Activated CD4-positive, CD25-positive, alpha-beta regulatory T cell treated with anti-CD3 and anti-CD28 coated beads, Interleukin-2, amount 50 U/mL, for 72 hours (primary cell): ENCODE measurements at regions not wholly inside any gene's neighbourhood (a gene's known extent, or its start where the extent isn't known, plus 50 kb on each side); places are given as distances from the start of the nearest gene placed in this dataset.
"Not testable (repeated sequence)": the region's sequence is repeated elsewhere in the genome, so short reads cannot be mapped to it uniquely, and the experiment has no call there.

Source experiments
- DNase-seq: peaks from one replicate; pipeline ENCODE4 v3.0.0; 2021

DNA sequence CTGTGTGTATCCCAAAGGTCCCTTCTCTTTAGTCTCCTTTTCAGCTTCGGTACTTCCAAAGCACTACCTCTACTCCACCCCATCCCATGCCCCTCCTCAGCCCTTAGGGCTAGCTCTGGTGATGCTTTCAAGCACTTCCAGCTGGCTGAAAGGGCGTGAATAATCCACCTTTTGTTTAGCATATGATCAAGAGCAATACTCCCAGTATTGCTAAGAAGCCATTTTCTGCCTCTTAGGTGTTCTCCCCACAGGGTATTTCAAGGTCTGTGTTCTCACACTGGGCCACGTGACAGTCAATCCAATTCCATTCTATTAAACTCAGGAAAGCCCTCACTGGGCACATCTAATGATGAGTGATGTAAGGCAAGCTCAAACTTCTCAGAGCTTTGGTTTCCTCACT lies 298.5 kb upstream of the PROX1 start:
- no peak for DNase-seq

DNA sequence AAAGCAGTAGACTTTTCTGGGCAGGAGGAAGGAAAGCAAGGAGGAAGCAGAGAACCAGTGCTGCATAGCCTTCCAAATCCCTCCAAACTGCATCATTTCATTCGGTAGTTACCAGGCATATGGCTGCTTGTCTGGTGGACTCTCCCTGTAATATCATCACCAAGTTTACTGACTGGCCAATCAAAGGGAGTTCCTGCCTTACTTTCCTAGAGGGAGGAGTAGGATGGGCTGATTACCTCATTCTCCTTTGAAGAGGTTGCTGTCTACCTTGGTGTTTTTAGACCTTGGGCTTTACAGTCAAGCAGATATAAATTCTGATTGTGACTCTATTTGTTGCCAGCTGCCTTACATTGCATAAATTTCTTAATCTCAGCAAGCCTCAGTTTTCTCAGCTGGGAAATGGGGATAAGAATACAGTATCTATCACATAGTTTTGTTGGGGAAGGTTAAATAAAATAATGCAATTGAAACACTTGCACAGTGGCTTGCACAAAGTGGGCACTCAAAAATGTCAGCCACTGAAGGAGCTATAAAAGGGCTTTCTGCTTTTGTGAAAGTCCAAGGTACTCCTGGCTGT lies 297.3 kb upstream of the PROX1 start:
- no peak for DNase-seq

DNA sequence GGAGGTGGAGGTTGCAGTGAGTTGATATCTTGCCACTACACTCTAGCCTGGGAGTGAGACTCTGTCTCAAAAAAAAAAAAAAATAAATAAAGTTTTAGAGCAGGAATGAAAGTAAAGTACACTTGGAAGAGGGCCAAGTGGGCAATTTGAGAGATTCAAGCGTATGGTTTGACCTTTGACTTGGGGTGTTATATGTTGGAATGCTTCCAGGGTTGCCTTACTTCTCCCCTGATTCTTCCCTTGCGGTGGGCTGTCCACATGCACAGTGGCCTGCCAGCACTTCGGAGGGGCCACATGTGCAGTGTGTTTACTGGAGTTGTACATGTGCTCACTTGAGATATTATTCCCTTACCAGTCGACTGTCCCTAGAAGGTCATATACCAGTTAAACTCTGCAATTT lies 295.5 kb upstream of the PROX1 start:
- no peak for DNase-seq

DNA sequence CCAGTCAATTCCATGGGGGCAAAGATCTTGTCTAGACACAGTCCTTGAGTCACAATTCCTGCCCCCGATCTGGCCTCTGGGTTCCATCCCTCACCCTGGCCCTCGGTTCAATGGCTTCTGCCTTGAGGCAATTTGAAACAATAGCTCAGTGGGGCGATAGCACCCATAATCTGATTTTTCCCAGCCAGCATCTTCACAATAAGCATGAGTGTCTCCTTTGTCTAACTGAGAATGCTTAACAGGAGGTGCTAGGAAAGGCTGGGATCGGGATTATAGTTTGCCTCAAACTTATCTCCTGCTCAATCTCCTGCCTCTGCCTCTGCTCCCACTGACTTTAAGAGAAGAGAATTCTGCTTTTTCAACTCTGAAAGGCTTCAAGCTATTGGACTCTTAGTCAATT lies 293.9 kb upstream of the PROX1 start:
- DNase-seq: no peak

DNA sequence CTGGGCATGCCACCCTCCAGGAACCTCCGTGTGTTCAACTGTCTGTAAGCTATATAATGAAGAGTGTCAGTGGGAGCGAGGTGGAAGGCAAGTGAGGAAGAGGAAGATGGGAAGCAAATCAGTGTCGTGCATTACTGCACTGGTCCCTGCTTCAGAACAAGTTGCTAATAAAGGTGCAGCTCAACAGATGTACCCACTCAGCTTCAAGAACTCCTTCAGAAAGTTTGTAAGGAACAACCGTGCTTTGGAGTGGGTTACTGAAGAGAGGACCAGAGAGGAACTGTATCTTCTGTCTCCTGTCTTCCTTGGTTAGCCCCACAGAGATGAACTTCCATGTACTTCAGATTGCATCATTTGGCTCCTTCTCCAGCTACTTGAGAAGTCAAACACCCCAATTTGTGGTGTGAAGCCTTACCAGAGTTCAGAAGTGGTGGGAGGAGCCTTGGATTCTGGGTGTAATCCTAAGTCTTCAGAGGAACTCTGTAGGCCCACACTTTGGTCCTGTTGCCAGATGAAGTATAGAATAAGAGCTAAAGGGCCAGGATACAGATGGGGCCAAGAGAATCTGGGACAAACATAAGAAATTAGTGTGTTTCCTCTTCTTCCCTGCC lies 290.5 kb upstream of the PROX1 start:
- DNase-seq: no peak

DNA sequence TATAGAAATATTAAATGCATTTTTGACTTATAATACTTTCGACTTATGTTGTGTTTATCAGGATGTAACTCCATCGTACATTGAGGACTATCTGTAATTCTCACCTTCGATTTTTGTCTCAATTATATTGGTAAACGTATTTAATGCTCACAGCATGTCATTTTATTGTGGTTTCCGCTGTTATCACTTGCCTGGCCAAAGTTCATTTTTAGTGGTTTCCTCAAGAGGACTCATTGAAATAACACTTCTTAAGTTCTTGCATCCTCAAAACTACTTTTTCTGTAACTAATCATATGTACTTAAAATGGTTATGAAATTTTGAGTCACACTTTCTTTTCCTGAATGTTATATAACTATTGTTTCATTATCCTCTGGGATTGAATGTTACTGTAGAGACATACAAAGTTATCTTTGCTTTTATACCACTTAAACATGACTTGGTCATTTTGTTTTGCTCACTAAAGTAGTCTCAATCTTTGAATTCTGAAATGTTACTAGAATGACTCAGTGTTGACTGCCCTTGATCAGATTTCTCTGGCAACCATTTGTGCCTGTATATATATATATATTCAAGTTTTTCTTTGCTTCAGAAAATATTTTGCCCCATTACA lies 289.6 kb upstream of the PROX1 start:
- no peak for DNase-seq

DNA sequence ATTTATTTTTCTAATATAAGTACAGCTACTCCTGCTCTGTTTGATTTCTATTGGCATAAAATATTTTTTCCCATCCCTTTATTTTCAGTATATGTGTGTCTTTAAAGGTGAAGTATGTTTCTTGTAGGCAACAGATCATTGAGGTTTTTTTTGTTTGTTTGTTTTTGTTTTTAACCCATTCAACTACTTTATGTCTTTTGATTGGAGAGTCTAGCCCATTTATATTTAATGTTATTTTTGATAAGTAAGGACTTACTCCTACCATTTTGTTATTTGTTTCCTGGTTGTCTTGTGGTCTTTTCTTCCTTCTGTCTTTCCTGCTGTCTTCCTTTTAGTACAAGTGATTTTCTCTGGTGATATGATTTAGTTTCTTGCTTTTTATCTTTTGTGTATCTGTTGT lies 285.1 kb upstream of the PROX1 start:
- DNase-seq: no peak

DNA sequence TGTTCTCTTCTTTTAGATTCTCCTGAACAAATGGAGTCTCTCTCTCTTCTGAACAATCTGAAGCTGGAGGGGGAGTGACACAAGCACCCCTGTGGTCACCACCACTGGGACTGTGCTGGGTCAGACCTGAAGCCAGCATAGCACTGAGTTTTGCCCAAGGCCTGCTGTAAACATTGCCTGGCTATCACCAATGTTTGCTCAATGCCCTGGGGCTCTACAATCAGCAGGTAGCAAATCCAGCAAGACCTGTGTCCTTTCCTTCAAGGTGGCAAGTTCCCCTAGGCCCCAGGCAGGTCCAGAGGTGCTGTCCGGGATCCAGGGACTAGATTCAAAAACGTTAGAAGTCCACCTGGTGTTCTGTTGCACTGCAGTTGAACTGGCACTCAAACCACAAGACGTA lies 282.8 kb upstream of the PROX1 start:
- DNase-seq: no peak

DNA sequence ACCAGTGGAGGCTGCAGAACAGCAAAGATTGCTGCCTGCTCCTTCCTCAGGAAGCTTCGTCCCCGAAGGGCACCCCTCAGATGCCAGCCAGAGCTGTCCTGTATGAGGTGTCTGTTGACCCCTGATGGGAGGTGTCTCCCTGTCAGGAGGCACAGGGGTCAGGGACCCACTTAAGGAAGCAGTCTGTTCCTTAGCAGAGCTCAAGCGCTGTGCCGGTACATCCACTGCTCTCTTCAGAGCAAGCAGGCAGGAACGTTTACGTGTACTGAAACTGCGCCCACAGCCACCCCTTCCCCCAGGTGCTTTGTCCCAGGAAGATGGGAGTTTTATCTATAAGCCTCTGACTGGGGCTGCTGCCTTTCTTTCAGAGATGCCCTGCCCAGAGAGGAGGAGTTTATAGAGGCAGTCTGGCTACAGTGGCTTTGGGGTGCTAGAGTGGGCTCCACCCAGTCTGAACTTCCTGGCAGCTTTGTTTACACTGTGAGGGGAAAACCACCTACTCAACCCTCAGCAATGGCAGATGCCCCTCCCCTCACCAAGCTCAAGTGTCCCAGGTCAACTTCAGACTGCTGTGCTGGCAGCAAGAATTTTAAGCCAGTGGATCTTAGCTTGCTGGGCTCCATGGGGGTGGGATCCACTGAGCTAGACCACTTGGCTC lies 275.8 kb upstream of the PROX1 start:
- not testable (repeated sequence) for DNase-seq

DNA sequence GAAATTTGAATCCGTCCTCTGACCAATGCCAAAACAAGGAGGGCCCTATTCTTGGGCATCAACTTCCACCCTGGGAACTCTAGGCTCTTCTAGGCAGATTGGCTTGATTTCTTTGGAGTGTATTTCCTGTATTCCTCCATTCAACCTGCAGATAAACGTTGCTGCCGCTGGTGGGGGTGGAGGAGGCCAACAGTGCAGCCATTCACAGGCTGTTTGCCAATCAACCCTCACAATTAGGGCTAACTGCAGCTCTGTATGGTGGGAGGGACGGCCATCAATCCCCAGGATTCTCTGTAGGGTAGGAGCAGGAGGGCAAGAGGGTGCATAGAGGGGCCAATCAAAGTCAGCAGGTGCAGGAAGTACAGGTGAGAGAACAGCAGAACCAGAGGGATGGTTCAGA lies 273.1 kb upstream of the PROX1 start:
- no peak for DNase-seq

DNA sequence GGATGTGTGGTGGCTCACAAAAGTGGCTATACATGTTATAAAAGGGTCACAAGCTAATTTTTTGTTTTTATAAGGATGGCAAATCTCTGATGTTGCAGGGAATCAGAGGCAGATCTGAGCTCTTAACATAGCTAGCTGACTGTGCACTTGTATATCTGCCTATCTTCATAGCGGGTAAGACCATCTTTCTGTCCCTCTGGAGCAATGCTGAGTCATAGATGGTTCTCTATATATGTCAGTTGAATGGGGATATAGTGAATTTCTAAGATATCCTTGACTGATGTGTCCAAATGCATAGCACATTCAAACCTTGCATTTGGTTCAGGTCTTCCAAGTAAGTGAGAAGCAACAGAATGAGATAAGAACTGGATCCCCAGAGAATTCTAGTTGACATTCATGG lies 272.6 kb upstream of the PROX1 start:
- DNase-seq: no peak

DNA sequence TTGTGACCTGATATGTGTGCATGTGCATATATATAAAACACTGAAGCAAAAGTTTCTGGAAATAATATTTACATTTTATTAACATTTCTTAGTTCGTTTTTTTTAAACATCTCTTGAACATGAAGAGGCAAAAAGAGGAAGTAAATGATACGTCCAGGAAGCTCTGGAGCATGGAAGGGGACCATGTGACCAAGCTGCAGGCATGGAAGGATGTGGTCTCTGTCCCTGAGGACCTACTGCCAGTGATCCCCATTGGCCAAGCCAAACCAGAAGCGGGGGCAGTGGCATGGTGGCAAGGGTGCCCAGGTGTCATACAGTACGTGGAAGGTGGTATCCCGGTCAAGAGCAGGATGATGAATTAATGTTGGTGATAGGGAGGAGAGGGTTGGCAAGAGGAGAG lies 268.3 kb upstream of the PROX1 start:
- DNase-seq: no peak

DNA sequence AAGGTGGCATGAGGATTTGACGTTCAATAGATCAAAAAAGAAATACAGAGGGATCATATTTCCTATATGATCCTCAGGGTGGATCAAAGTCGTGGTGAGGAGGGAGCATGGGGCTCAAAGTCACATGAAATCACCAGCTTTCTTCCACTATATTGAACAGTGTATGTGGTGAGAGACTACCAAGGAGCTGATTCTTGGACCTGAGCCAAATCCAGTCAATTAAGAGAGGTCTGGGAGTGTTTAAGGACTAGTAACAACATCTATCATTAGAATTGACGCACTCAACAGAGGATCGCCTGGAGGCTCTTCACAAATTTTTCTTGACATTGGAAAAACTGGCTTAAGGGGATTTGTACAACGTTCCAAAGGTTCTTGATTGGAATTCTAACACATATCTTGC lies 267.7 kb upstream of the PROX1 start:
- no peak for DNase-seq

DNA sequence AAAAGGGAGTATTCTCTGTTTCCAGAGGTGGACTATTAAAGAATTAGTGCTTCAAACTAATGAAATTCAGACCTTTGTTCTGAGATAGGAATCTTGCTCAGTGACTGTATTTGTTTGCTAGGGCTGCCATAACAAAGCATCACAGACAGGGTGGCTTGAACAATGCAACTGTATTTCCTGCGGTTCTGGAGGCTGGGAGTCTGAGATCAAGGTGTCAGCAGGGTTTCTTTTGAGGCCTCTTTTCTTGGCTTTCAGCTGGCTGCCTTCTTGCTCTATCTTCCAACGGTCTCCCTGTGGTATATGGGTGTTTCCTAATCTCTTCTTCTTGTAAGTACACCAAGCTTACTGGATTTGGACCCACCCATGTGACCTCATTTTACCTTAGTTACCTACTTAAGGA lies 264.6 kb upstream of the PROX1 start:
- DNase-seq: no peak

DNA sequence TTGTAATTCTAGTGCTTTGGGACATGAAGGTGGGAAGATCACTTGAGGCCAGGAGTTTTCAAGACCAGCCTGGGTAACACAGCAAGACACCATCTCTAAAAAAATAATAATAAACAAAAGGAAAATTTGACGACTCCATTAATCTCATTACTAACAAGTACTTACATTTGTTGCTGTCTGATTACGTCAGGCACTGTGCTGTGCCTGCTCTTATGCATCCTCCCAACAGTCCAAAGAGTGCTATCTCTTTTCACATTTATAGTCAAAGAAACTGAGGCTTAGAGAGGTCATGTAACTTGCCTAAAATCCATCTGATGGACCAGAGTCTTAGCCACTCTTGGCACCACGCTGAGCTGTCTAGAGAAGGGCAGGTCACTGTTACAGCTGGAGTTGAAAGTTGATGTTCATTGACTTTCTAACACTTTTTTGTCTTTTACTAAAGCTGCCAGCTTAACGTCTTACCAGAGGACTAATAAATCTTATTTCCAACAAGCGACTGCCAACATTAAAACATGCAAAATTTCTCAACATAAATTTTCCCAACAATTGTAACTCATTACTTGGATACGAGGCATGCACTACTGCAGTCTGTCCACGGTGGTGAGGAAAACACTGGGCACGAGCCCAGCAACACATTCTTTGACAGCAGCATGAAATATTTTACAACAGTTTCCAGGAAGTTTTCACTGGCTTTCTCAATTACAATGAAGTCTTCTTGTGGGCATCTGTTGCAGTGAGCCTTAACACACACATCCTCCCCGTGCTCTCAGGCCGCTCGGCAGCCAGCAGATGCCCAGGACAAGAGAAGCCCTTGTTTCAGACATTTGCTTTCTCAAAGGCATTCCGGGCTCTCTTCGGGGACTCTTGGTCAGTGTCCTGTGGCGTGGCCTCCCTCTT lies 262.9 kb upstream of the PROX1 start:
- no peak for DNase-seq

DNA sequence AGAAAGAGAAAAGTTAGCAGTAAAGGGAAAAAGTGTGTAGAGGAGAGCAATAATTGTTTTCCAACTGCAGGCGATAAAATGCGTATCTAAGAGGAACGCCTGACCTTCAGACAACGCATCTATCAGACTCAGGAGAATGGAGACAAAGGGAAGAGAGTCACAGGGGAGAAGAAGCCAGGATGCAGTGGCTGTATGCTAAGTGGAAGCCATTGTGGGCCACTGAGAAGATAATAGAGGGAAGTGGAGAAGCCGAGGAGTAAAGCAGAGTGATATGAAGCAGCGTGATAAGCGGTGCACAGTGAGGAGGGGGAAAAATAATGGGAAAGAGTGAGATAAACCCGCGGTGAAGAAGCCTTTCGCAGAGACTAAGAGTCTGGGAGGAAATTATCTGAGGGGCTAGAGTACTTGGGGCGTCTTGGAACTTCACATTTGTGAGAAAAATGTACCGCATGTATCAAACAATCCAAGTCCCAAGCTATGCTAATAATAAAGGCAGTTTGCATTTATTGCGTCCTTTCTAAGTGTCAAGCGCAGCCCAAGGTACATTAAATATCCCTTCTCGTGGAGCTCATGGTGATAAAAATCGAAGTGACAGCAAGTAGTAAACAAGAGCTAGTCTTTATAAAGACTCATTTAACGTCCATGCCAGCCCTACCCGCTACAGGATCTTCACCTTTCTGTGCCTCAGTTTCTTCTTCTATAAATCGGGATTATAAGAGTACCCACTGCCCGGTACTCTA lies 259.8 kb upstream of the PROX1 start:
- DNase-seq: no peak

DNA sequence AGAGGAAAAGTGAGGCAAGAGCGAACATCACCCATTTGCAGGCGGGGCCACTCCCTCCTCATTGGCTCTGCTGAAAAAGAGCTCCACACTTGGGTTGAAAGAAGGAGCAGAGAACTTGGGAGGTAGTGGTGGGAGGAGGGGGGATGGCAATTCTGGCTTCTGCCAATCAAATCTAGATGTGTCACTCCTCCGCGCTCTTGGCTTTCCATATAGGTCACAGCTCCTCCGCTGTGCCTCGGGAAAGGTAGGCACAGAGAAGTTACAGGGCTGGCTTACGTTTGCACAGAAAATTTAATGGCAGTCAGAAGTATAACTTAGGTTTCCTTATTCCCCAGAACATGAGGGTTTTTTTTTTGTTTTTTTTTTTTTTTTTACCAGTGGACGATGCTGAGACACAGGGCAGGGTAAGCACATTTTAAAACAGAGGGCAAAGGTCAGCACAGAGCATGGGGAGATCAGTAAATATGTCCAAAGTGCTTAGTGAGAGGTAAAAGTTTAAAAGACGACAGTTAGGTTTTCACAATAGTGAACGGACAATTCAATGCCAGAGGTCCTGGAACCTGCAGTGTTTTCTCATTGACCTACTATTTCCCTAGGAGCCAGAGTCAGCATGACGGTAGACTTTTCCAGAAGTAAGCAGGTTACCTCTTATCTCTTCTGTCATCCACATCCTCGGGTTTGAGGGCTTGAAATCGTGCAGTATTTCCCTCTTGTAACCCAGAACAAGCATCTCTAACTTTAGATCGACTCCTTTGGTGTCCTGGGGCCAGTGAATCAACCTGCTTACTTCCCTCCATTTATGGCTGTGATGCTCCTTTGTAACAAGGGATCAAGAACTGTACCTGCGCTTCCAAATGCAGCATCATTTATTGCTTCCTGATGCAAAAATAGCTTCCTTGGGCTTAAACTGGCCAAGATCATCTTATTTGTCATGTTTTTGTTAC lies 258.9 kb upstream of the PROX1 start:
- DNase-seq: no peak

DNA sequence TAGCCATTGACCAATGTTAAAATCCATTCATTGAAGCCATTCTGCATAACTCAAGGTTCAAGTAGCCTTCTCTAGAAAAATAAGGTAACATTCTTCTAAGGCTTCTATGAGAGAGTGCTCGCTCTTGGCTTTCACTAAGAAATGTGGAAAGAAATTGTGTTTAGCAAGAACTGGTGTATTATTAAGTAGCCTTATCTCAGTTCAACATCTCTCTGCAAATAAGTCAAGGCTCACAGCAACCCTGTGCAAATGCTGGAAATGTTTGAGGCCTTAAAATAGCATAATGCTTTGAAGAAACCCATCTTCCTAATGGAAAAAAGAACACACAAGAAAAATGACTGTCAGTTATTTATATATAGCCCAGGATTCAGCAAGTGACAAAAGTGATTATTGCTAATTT lies 254.1 kb upstream of the PROX1 start:
- no peak for DNase-seq

DNA sequence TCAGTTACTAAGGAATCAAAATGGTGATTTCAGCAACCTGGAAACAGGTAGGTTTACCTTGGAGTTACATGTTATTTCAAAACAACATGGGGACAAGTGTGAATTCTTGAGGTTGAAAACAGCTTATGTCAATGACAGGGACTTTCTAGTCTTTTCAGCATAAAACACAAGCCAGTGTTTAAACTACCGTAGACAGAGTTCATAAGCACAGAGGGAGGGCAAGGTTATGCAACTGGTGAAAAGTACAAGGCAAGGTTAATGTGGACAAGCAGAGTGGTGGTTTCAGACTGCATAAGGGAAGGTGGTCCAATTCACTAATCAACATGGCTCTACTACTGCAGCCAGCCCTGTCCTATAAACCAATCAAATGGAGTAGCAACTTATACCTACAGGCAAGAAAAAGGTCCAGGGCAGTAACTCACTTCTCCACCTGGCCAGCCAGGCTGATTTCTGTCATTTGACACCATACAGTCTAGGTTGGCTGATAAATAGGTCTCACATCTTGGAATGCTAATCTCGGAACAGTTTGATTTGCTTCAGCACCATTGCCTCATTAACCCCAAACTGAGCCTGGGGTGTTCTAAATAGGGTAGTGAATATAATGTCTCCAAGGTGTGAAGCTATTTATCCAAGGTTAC lies 250.3 kb upstream of the PROX1 start:
- DNase-seq: no peak

DNA sequence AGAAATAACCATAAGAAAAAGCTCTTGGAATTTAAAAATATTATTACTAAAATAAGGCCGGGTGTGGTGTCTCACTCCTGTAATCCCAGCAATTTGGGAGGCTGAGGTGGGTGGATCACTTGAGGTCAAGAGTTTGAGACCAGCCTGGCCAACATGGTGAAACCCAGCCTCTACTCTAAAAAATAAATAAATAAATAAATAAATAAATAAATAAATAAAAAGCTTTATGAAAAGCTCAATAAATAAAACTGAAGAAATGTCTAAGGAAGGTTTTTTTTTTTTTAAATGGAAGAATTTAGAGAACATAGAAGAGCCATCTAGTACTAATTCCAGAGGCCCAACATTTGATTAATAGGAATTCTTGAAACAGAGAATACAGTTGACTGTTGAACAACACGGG lies 249.1 kb upstream of the PROX1 start:
- no peak for DNase-seq

DNA sequence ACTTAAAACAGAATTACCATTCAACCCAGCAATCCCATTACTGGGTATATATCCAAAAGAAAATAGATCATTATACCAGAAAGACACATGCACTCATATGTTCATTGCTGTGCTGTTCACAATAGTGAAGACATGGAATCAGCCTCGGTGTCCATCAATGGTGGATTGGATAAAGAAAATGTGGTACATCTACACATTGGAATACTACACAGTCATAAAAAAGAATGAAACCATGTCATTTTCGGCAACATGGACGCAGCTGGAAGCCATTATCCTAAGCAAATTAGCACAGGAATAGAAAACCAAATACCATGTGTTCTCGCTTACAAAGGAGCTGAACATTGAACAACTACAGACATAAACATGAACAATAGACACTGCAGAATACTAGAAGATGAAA lies 244.8 kb upstream of the PROX1 start:
- no peak for DNase-seq
